Suprapubic skin (tissue), 4 donors: ENCODE measurements at regions not wholly inside any gene's neighbourhood (a gene's known extent, or its start where the extent isn't known, plus 50 kb on each side); places are given as distances from the start of the nearest gene placed in this dataset.
"Not testable (repeated sequence)": the region's sequence is repeated elsewhere in the genome, so short reads cannot be mapped to it uniquely, and the experiment has no call there.

Experiments used
- DNase-seq, 2 donors: peaks; one replicate each; pipeline ENCODE4 v3.0.0-alpha.2; 2019; ENCODE audit warnings: low spot score in 2 of 2
- H3K27ac ChIP-seq: fragments of 200-600 bp; sonication (generic); one replicate; pipeline ENCODE4 v1.5.1; 2019
- H3K27me3 ChIP-seq: fragments of 200-600 bp; sonication (generic); one replicate; pipeline ENCODE4 v1.5.1; 2019
- H3K36me3 ChIP-seq: fragments of 200-600 bp; sonication (generic); one replicate; pipeline ENCODE4 v1.5.1; 2019
- H3K4me1 ChIP-seq: fragments of 200-600 bp; sonication (generic); one replicate; pipeline ENCODE4 v1.5.1; 2019
- H3K4me3 ChIP-seq: fragments of 200-600 bp; sonication (generic); one replicate; pipeline ENCODE4 v1.5.1; 2019; ENCODE audit warnings: mild to moderate bottlenecking
- H3K9me3 ChIP-seq: fragments of 200-600 bp; sonication (generic); one replicate; pipeline ENCODE4 v1.5.1; 2019
- WGBS: methylation state at CpG from one replicate; pipeline ENCODE4 v1.1.5; 2018; 5-methylcytosine and 5-hydroxymethylcytosine counted together

GRCh38 chr11:71705738-71706432, 123.2 kb upstream of the KRTAP5-11 start:
- not testable (repeated sequence) for H3K36me3 ChIP-seq, DNase-seq, H3K27me3 ChIP-seq, H3K9me3 ChIP-seq, H3K27ac ChIP-seq, H3K4me3 ChIP-seq
- H3K4me1 ChIP-seq: peaks cover 13% of the 10 kb centered on the region
- 63% methylated on average over 3 of the region's 4 CpGs for WGBS

GRCh38 chr11:71707083-71707482, 124.4 kb upstream of the KRTAP5-11 start:
- 79% methylated on average over 12 of the region's 12 CpGs for WGBS
- not testable (repeated sequence) for DNase-seq

GRCh38 chr11:71709541-71709940, 123.5 kb upstream of the DEFB108B start:
- WGBS: 76% methylated on average over 6 of the region's 6 CpGs
- H3K9me3 ChIP-seq, H3K27ac ChIP-seq, H3K4me3 ChIP-seq, H3K27me3 ChIP-seq, DNase-seq, H3K36me3 ChIP-seq: not testable (repeated sequence)
- peaks cover 13% of the 10 kb centered on the region for H3K4me1 ChIP-seq

More at GRCh38 chr11:71707083-71707482, 124.4 kb upstream of the KRTAP5-11 start:
- not testable (repeated sequence) for H3K27me3 ChIP-seq, H3K27ac ChIP-seq, H3K9me3 ChIP-seq, H3K36me3 ChIP-seq, H3K4me3 ChIP-seq
- peaks cover 13% of the 10 kb centered on the region for H3K4me1 ChIP-seq

- not testable (repeated sequence) for DNase-seq, H3K27ac ChIP-seq
- 37% methylated on average over 15 of the region's 16 CpGs for WGBS
Observed at GRCh38 chr11:71710171-71710671, 122.8 kb upstream of the DEFB108B start.

GRCh38 chr11:71710701-71711385, 122.2 kb upstream of the DEFB108B start:
- 63% methylated on average over 10 of the region's 10 CpGs for WGBS
- DNase-seq, H3K27ac ChIP-seq, H3K27me3 ChIP-seq, H3K36me3 ChIP-seq, H3K9me3 ChIP-seq: not testable (repeated sequence)
- peaks cover 13% of the 10 kb centered on the region for H3K4me1 ChIP-seq
- peak overlapping the region; percentile 12 for H3K4me3 ChIP-seq

More at GRCh38 chr11:71710171-71710671, 122.8 kb upstream of the DEFB108B start:
- H3K9me3 ChIP-seq, H3K27me3 ChIP-seq, H3K36me3 ChIP-seq: not testable (repeated sequence)
- Histone ChIP-seq H3K4me1 (peaks cover 13% of the 10 kb centered on the region), H3K4me3 (peak overlapping the region; percentile 12)

GRCh38 chr11:71712350-71712749, 120.7 kb upstream of the DEFB108B start:
- H3K4me1 ChIP-seq: peaks cover 13% of the 10 kb centered on the region
- not testable (repeated sequence) for H3K27me3 ChIP-seq, H3K9me3 ChIP-seq, H3K36me3 ChIP-seq, DNase-seq, H3K4me3 ChIP-seq, H3K27ac ChIP-seq
- WGBS: 95% methylated on average over 2 of the region's 2 CpGs

GRCh38 chr11:71712846-71713245, 120.2 kb upstream of the DEFB108B start:
- H3K27ac ChIP-seq, DNase-seq, H3K4me3 ChIP-seq, H3K27me3 ChIP-seq, H3K9me3 ChIP-seq, H3K36me3 ChIP-seq: not testable (repeated sequence)
- peaks cover 13% of the 10 kb centered on the region for H3K4me1 ChIP-seq
- 90% methylated on average over 5 of the region's 5 CpGs for WGBS

GRCh38 chr11:71714510-71714909, 118.5 kb upstream of the DEFB108B start:
- H3K4me1 ChIP-seq: peaks cover 13% of the 10 kb centered on the region
- WGBS: 83% methylated on average over 3 of the region's 6 CpGs
- not testable (repeated sequence) for H3K27me3 ChIP-seq, H3K9me3 ChIP-seq, H3K4me3 ChIP-seq, DNase-seq, H3K36me3 ChIP-seq, H3K27ac ChIP-seq

GRCh38 chr11:71721840-71722239, 111.2 kb upstream of the DEFB108B start:
- not testable (repeated sequence) for H3K4me1 ChIP-seq, H3K27me3 ChIP-seq, H3K36me3 ChIP-seq, H3K27ac ChIP-seq, H3K4me3 ChIP-seq, DNase-seq, H3K9me3 ChIP-seq
- 91% methylated on average over 4 of the region's 11 CpGs for WGBS

- not testable (repeated sequence) for H3K9me3 ChIP-seq, H3K4me3 ChIP-seq, H3K27ac ChIP-seq, H3K4me1 ChIP-seq, H3K36me3 ChIP-seq, H3K27me3 ChIP-seq, DNase-seq
- WGBS: 64% methylated on average over 3 of the region's 5 CpGs
Observed at GRCh38 chr11:71723991-71724390, 109.0 kb upstream of the DEFB108B start.

- WGBS: 100% methylated on average over 6 of the region's 8 CpGs
- not testable (repeated sequence) for H3K4me1 ChIP-seq, H3K9me3 ChIP-seq, H3K36me3 ChIP-seq, H3K27me3 ChIP-seq, H3K4me3 ChIP-seq, DNase-seq, H3K27ac ChIP-seq
Observed at GRCh38 chr11:71730748-71731147, 102.3 kb upstream of the DEFB108B start.

GRCh38 chr11:71734368-71734767, 98.6 kb upstream of the DEFB108B start:
- H3K9me3 ChIP-seq, H3K4me1 ChIP-seq, H3K4me3 ChIP-seq, H3K27me3 ChIP-seq, DNase-seq, H3K36me3 ChIP-seq, H3K27ac ChIP-seq: not testable (repeated sequence)
- no CpG with 5 or more reads among the region's 3 CpGs for WGBS

- H3K27me3 ChIP-seq, H3K4me1 ChIP-seq: not testable (repeated sequence)
- WGBS: 82% methylated on average over 4 of the region's 4 CpGs
Observed at GRCh38 chr11:71738317-71738716, 94.7 kb upstream of the DEFB108B start.

GRCh38 chr11:71743385-71743784, 89.6 kb upstream of the DEFB108B start:
- 83% methylated on average over 9 of the region's 11 CpGs for WGBS
- H3K36me3 ChIP-seq, H3K4me3 ChIP-seq, H3K27ac ChIP-seq, DNase-seq, H3K9me3 ChIP-seq, H3K27me3 ChIP-seq, H3K4me1 ChIP-seq: not testable (repeated sequence)

More at GRCh38 chr11:71738317-71738716, 94.7 kb upstream of the DEFB108B start:
- not testable (repeated sequence) for H3K27ac ChIP-seq, H3K9me3 ChIP-seq, H3K36me3 ChIP-seq, H3K4me3 ChIP-seq, DNase-seq
